Activated T-helper 17 cell treated with anti-CD3 and anti-CD28 coated beads, Interleukin-2, amount 50 U/mL, for 72 hours (primary cell): ENCODE measurements at regions not wholly inside any gene's neighbourhood (a gene's known extent, or its start where the extent isn't known, plus 50 kb on each side); places are given as distances from the start of the nearest gene placed in this dataset.

Experiments used
- ATAC-seq: fragments of 150-1000 bp; cut with Tn5 transposase; replicated peaks from 2 replicates; pipeline ENCODE4 v1.10.0; 2021; ENCODE audit warnings: mild to moderate bottlenecking, moderate library complexity
- H3K27ac Mint-ChIP-seq: one replicate; pipeline ENCODE4 v1.8.0; 2022; ENCODE audit warnings: mixed read lengths
- H3K27me3 Mint-ChIP-seq: one replicate; pipeline ENCODE4 v1.8.0; 2022; ENCODE audit warnings: mixed read lengths
- H3K36me3 Mint-ChIP-seq: one replicate; pipeline ENCODE4 v1.8.0; 2022; ENCODE audit warnings: low read depth, mild to moderate bottlenecking, mixed read lengths
- H3K4me1 Mint-ChIP-seq: one replicate; pipeline ENCODE4 v1.8.0; 2022; ENCODE audit warnings: mixed read lengths
- H3K4me3 Mint-ChIP-seq: one replicate; pipeline ENCODE4 v1.8.0; 2022; ENCODE audit warnings: mild to moderate bottlenecking, mixed read lengths
- H3K9me3 Mint-ChIP-seq: one replicate; pipeline ENCODE4 v1.8.0; 2022; ENCODE audit warnings: mixed read lengths

DNA sequence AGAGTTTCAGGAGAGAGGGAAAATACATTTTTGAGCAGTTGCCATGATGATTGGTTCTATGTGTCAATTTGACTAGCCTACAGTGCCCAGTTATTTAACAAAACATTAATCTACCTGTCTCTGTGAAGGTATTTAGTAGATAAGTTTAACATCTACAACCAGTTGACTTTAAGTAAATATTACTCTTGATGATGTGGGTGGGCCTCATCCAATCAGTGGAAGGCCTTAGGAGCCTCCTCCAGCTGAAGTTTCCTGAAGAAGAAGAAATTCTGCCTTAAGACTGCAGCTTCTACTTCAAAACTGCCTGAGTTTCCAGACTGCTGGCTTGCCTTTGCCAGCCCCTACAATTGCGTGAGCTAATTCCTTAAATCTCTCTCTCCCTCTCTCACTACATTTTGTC is 93.6 kb downstream of the OXSM start:
- Mint-ChIP-seq H3K27me3 (peaks cover 8% of the 10 kb centered on the region), H3K27ac (no peak overlapping the region), H3K9me3 (no peaks in the 10 kb centered on the region), H3K36me3 (no peaks in the 10 kb centered on the region), H3K4me3 (no peak overlapping the region), H3K4me1 (no peaks in the 10 kb centered on the region)
- ATAC-seq: no peak

DNA sequence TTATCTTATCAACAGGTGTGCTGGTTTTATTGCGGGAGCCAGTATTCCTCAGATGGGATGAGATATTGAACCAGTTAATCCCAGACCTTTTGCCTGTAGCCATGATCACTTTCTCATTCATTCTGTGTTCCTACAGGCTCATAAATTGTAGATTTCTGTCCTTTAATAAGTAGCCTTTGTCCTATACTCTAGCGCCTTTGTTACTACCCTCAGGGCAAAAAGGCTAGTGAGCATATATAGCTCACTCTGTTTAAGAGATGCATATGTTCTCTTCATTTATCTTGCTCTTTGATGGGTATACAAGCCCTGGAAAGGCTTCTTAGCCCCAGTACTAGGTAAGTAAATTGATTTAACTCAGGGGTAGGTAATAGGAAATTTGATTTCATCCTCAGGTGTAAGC is 95.1 kb downstream of the OXSM start:
- Mint-ChIP-seq H3K9me3 (no peaks in the 10 kb centered on the region), H3K27me3 (peaks cover 8% of the 10 kb centered on the region), H3K36me3 (no peaks in the 10 kb centered on the region), H3K27ac (no peak overlapping the region), H3K4me3 (no peak overlapping the region), H3K4me1 (no peaks in the 10 kb centered on the region)
- ATAC-seq: no peak

DNA sequence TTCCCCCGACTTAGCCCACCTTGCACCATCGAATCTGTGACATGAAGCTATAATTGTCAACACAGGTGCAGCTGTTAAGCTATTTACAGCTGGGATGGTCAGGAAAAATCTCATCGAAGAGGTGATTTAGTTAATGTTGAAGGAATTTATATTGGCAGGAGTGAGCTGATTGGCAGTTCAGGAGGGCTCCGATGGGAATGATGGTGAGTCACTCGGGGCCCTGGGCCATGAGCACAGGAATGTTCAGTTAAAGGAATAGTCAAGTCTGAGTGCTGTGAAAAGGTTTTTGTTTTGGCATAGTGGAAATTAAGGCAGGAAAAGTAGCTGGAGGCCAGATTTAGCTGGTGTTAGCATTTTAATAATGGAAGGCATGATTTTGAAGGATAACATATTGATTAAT is 95.7 kb downstream of the OXSM start:
- Mint-ChIP-seq H3K36me3 (no peaks in the 10 kb centered on the region), H3K27ac (no peak overlapping the region), H3K27me3 (peaks cover 8% of the 10 kb centered on the region), H3K4me3 (no peak overlapping the region), H3K4me1 (no peaks in the 10 kb centered on the region), H3K9me3 (no peaks in the 10 kb centered on the region)
- no peak for ATAC-seq

DNA sequence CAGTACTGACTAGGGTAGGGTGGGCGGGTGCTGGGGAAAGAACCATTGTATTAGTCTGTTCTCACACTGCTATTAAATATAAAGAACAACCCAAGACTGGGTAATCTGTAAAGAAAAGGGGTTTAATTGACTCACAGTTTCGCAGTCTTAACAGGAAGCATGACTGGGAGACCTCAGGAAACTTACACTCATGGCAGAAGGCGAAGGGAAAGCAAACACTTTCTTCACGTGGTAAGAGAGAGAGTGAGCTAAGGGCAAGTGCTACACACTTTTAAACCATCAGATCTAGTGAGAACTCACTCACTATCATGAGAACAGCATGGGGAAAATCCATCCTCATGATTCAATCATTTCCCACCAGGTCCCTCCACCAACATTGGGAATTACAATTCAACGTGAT is 98.0 kb downstream of the OXSM start:
- H3K4me1 Mint-ChIP-seq: no peaks in the 10 kb centered on the region
- no peak overlapping the region for H3K4me3 Mint-ChIP-seq
- H3K9me3 Mint-ChIP-seq: no peaks in the 10 kb centered on the region
- peaks cover 8% of the 10 kb centered on the region for H3K27me3 Mint-ChIP-seq
- ATAC-seq: peak; percentile 80
- H3K36me3 Mint-ChIP-seq: no peaks in the 10 kb centered on the region
- H3K27ac Mint-ChIP-seq: no peak overlapping the region

DNA sequence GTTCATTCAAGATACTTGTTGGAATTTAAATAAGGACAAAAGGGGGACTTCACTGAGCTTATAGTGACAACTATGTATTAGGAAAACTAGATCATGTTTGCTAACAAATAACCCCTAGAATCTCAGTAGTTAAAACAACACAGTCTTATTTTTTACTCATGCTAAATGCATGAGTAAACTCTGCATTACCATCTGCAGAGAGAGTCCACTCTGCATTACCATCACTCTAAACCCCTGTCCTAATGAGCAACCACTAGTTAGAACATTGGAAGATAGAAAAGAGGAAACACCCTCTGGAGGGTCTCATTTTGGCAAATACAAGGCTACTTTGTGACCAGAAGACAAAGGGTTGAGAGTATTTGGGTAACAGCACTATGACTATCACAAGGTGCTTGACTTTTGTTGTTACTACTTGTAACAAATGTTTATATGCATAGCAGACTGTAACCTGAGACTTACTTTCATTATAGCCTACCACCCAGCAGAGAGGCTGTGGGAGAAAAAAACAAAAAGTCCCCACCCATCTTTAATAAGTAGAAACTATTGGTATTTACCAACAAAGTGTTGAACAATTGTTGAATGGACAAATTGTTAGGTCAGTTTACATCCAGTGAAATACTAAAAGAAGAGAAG is 99.1 kb downstream of the OXSM start:
- no peaks in the 10 kb centered on the region for H3K36me3 Mint-ChIP-seq
- peaks cover 8% of the 10 kb centered on the region for H3K27me3 Mint-ChIP-seq
- no peak overlapping the region for H3K27ac Mint-ChIP-seq
- no peak overlapping the region for H3K4me3 Mint-ChIP-seq
- H3K4me1 Mint-ChIP-seq: no peaks in the 10 kb centered on the region
- no peaks in the 10 kb centered on the region for H3K9me3 Mint-ChIP-seq
- ATAC-seq: no peak

DNA sequence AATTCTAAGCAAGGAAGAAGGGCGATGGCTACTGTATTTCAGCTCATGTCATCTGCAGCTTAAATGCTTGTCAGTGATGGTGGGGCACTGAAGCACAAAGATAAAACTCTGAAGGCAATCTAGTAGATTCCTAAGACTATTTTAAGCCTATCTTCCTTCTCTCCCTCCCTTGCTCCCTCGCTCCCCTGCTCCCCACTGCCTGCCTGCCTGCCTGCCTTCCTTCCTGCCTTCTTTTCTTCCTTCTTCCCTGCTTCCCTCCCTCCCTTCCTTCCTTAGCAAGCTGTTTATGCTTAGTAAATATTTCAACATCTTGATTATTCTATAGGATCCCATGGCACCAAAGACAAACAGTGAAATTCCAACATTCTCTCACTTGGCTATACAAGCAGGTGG is 99.6 kb downstream of the OXSM start:
- Mint-ChIP-seq H3K4me3 (no peak overlapping the region), H3K27me3 (peaks cover 8% of the 10 kb centered on the region), H3K9me3 (no peaks in the 10 kb centered on the region), H3K4me1 (no peaks in the 10 kb centered on the region), H3K27ac (no peak overlapping the region), H3K36me3 (no peaks in the 10 kb centered on the region)
- no peak for ATAC-seq

DNA sequence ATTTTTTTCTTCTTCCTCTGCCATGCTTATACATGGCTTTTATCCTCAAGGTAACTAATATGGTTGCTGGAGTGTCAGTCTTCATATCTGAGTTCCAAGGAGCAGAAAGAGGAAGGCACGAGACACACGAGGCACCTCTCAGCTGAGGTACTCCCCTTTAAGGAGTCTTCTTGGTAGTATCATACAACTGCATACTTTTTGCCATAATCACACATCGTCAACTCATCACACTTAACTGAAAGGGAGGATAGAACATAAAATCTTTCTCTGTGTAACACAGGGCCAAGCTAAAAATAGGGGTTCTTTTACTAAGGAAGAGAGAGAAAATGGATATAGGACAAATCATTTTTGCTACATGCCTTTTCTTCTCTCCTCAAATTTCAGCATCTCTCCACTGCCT is 104.2 kb downstream of the OXSM start:
- no peaks in the 10 kb centered on the region for H3K4me1 Mint-ChIP-seq
- H3K36me3 Mint-ChIP-seq: no peaks in the 10 kb centered on the region
- no peak for ATAC-seq
- H3K27ac Mint-ChIP-seq: no peak overlapping the region
- no peaks in the 10 kb centered on the region for H3K9me3 Mint-ChIP-seq
- H3K27me3 Mint-ChIP-seq: no peaks in the 10 kb centered on the region
- no peak overlapping the region for H3K4me3 Mint-ChIP-seq

DNA sequence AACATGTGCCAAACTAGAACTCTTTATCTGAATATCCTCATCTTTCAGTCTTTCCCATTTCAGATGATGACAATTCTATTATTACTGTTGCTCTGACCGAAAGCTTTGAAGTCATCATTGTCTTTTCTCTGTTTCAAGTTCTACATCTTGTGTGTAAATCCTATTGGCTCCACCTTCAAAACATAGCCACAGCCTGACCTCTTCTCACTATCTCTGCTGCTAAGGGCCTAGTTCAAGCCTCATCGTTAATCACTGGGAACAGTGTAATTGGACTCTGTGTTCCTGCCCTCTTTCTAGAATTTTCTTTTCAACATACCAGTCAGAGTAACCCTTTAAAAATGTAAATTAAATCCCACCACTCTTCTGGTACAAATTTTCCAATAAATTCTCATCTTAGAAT is 105.1 kb downstream of the OXSM start:
- H3K9me3 Mint-ChIP-seq: no peaks in the 10 kb centered on the region
- no peaks in the 10 kb centered on the region for H3K4me1 Mint-ChIP-seq
- H3K4me3 Mint-ChIP-seq: no peak overlapping the region
- no peaks in the 10 kb centered on the region for H3K36me3 Mint-ChIP-seq
- H3K27ac Mint-ChIP-seq: no peak overlapping the region
- ATAC-seq: no peak
- H3K27me3 Mint-ChIP-seq: no peaks in the 10 kb centered on the region

DNA sequence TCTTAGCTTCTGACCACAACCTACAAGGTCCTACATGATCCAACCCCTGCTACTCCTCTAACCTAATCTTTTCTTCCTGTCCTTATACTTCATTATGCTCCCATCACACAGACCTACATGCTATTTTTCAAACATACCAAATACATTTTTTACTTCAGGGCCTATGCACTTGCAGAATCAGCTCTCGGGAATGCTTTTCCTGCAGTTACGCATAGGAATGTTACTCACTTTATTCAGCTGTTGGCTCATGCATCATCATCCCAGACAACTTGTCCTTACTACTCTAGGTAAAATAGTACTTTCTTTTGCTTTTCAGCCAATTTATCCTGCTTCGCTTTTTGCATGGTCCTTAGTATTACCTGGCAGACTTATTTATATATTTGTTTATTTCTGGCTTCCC is 105.6 kb downstream of the OXSM start:
- H3K27ac Mint-ChIP-seq: no peak overlapping the region
- H3K27me3 Mint-ChIP-seq: no peaks in the 10 kb centered on the region
- no peak for ATAC-seq
- H3K4me1 Mint-ChIP-seq: no peaks in the 10 kb centered on the region
- no peaks in the 10 kb centered on the region for H3K9me3 Mint-ChIP-seq
- no peaks in the 10 kb centered on the region for H3K36me3 Mint-ChIP-seq
- no peak overlapping the region for H3K4me3 Mint-ChIP-seq

DNA sequence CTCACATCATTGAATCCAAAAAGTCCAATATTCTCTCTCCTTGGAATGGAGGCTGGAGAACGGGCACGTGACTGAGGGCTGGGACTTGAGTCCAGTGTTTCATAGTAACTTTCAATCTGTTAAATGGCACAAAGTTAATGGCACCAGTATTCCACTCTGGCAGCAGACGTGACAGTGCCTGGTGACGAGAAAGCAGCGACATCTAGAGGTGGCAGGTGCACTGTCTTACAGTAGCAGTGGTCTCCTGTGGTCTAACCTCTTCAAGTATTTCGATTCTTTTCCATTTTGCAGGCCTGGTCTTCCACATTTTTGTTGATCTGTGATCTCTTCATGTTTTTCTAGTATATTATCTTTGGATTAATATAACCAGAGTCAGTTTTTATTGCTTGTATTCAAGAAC is 107.1 kb downstream of the OXSM start:
- Mint-ChIP-seq H3K4me3 (no peak overlapping the region), H3K36me3 (no peaks in the 10 kb centered on the region), H3K9me3 (no peaks in the 10 kb centered on the region), H3K4me1 (peaks cover 5% of the 10 kb centered on the region), H3K27me3 (no peaks in the 10 kb centered on the region), H3K27ac (no peak overlapping the region)
- ATAC-seq: no peak

DNA sequence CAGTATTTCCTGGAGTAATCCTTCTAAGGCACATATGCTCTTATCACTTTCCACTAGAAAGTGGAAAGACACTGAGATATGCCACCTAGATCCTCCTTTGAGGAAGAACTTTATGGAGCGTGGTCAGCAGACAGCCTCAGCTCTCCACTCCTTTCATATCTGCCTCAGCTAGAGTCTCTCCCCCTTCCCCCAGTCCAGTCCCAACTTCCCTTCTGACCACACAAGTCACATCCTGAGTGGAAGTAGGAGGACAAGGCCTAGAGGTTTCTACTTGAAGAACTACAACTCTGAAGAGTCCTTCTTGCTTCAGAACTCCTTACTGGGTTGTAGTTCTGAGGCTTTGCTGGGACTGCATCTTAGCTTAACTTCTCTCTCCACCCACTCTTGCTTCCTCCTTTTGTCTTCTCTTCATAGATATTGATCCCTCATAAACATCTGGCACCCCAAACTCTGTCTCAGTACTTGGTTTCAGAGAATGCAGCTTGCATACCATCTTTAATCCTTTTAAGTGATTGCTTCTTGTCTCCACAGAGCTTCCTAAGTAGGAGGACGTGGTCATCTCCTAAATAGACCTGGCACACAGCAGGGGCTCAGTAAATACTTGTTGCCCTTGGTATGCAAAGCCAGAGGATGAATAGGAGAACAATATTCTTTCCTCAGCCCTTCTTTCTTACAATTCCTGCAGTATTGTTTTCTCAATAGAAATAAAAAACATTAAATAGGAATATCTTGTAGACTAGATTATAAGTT is 109.6 kb downstream of the OXSM start:
- no peaks in the 10 kb centered on the region for H3K36me3 Mint-ChIP-seq
- no peak for ATAC-seq
- H3K4me1 Mint-ChIP-seq: peaks cover 9% of the 10 kb centered on the region
- H3K4me3 Mint-ChIP-seq: no peak overlapping the region
- no peak overlapping the region for H3K27ac Mint-ChIP-seq
- no peaks in the 10 kb centered on the region for H3K9me3 Mint-ChIP-seq
- H3K27me3 Mint-ChIP-seq: no peaks in the 10 kb centered on the region

DNA sequence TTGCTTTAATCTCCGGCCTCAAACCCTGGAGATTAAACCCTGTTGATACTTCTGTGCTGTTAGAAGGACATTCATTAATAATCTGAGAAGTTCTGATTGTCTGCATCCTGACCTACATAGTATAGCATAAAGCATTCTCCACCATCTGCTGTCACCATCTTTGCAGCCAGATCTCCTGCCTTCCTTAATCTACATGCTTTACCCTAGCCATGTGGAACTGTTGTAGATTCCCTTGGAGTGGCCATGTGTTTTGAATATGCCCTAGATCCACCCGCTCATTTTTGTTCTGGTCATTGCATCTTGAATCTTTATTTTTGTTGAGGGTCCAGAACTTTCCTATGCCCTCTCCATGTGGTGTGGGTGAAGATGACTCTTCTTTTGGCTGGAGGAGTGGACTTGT is 110.3 kb downstream of the OXSM start:
- Mint-ChIP-seq H3K27me3 (no peaks in the 10 kb centered on the region), H3K4me1 (peaks cover 9% of the 10 kb centered on the region), H3K4me3 (no peak overlapping the region), H3K27ac (no peak overlapping the region), H3K9me3 (no peaks in the 10 kb centered on the region), H3K36me3 (no peaks in the 10 kb centered on the region)
- ATAC-seq: no peak

DNA sequence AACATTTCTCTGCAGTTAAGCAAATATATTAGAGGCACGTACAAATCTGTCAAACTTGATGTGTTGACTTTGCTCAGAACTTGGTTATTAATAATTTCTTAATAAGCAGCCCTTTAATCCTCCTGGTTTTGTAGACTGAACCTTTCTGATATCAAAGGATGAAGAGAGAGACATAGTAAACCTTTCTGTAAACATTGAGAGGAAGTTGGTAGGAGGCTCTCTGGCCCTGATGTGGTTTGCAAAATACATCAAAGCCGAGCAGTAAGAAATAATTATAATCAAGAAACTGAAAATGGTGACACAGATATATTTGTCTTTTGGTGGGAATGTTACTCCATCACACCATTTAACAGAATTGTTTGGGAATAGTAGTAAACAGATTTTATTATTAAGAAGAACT is 111.9 kb downstream of the OXSM start:
- H3K27me3 Mint-ChIP-seq: no peaks in the 10 kb centered on the region
- no peak overlapping the region for H3K4me3 Mint-ChIP-seq
- H3K4me1 Mint-ChIP-seq: peaks cover 9% of the 10 kb centered on the region
- no peaks in the 10 kb centered on the region for H3K36me3 Mint-ChIP-seq
- no peak for ATAC-seq
- H3K9me3 Mint-ChIP-seq: no peaks in the 10 kb centered on the region
- peak overlapping the region; percentile 25 for H3K27ac Mint-ChIP-seq

DNA sequence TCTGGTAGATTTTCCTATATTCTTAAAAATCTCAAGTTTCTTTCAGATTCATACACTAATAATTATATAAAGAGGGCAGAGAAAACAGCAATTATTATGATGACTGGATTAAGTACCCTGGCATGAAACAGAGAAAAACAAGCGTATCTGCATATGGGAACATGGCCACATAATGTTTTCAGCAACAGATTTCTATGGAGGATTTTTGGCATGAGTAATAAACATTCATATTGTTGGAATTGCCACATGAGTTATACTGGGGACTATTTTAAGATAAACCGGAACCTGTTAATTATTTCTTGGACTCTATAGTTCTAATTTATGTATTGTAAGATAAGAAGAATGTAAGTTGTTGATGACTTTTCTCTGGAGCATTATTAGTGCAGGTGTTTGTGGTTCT is 112.7 kb downstream of the OXSM start:
- ATAC-seq: no peak
- Mint-ChIP-seq H3K36me3 (no peaks in the 10 kb centered on the region), H3K27ac (no peak overlapping the region)

DNA sequence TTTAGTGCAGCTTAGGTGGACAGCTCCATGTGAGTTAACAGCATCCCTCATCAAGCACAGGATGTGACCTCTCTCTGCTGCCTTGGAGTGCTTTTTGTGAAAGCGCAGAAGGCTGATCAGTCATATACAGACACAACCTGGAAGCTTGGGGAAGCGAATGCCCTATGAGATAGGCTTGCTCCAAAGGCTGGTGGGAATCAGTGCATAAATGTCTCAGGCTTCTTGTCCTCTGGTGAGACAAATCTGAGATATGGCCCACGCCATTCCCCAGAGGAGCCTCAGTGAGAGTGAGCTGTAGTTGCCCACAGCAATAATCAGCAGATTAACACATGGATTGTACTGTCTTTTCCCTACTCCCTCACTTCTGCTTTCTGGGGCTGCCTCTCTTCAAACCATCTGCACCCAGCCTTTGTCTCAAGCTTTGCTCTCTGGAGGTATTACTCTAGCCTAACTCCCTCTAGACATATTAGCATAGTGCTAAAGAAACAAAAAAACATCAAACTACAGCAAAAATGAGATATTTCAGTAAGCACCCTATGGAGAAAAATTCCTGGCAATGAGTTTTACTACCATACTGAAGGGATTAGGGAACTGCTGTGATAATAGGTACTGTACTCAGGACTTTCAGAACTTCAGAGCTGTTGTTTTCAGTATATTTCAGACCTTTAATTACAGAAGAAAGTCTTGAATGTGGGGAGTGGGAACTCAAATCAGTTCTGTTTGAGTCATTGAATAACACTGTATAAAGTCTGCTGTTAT is 113.7 kb downstream of the OXSM start:
- Mint-ChIP-seq H3K36me3 (no peaks in the 10 kb centered on the region), H3K4me1 (peaks cover 9% of the 10 kb centered on the region), H3K27ac (no peak overlapping the region), H3K4me3 (no peak overlapping the region), H3K9me3 (no peaks in the 10 kb centered on the region), H3K27me3 (no peaks in the 10 kb centered on the region)
- no peak for ATAC-seq

More for the DNA sequence above, 112.7 kb downstream of the OXSM start:
- Mint-ChIP-seq H3K4me3 (no peak overlapping the region), H3K9me3 (no peaks in the 10 kb centered on the region), H3K27me3 (no peaks in the 10 kb centered on the region), H3K4me1 (peaks cover 9% of the 10 kb centered on the region)
